ENCODE measurements at regions not wholly inside any gene's neighbourhood (a gene's known extent, or its start where the extent isn't known, plus 50 kb on each side); places are given as distances from the start of the nearest gene placed in this dataset.
A peak's percentile ranks its signal among the peaks of the same experiment; 100 is the strongest.

DNA sequence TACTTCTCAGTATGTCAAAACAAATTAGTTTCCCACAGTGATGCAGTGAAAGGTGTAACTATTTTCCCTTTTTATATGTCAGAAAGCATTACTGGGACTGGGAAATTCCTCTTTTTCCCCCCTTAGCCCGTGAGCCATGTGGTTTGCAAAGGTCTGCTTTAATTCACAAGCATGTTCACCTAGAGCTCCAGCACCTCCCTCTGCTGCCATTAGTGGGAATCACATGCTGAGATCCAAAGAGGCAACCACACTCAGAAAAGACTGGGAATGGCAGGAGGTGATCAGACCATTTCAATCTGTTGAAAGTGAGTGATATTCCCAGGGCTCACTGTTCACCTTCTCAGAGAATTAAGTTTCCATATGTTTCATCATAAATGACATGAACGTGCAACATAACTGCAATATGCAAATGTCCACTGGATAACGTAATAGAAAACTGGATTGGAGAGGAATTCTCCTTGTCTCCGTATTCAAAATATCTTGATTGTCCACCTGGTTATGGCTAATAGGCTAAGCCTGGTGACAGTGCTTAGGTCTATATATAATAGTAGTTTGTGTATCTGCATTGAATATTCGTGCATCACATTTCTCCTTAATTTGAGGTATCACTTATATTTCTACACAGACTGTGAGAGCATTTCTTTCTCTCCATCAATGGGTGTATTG, 703.5 kb upstream of the WWC1 start:
- TF ChIP-seq, protein P1, sequence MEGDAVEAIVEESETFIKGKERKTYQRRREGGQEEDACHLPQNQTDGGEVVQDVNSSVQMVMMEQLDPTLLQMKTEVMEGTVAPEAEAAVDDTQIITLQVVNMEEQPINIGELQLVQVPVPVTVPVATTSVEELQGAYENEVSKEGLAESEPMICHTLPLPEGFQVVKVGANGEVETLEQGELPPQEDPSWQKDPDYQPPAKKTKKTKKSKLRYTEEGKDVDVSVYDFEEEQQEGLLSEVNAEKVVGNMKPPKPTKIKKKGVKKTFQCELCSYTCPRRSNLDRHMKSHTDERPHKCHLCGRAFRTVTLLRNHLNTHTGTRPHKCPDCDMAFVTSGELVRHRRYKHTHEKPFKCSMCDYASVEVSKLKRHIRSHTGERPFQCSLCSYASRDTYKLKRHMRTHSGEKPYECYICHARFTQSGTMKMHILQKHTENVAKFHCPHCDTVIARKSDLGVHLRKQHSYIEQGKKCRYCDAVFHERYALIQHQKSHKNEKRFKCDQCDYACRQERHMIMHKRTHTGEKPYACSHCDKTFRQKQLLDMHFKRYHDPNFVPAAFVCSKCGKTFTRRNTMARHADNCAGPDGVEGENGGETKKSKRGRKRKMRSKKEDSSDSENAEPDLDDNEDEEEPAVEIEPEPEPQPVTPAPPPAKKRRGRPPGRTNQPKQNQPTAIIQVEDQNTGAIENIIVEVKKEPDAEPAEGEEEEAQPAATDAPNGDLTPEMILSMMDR (IDR thresholded peaks at IDR 0.05), result peak in 4 of 6 experiments; percentile 15 to 54 (median 48)
- TF ChIP-seq POLR2A (IDR thresholded peaks at IDR 0.05), result no peak

Measured in thyroid gland (tissue), 4 donors.